Panc1 (cell line): ENCODE measurements at regions not wholly inside any gene's neighbourhood (a gene's known extent, or its start where the extent isn't known, plus 50 kb on each side); places are given as distances from the start of the nearest gene placed in this dataset.

Experiments used
- POLR2AphosphoS5 ChIP-seq: IDR thresholded peaks from 2 replicates; pipeline ENCODE4 v1.6.1; 2012; ENCODE audit warnings: mild to moderate bottlenecking, low read depth, low read length, moderate library complexity
- SIN3A ChIP-seq: IDR thresholded peaks from 2 replicates; pipeline ENCODE4 v1.6.1; 2012; ENCODE audit warnings: low read depth, mild to moderate bottlenecking, low read length, moderate library complexity, borderline replicate concordance; ENCODE audit not compliant: insufficient read depth
- TCF7L2 ChIP-seq: IDR thresholded peaks from 2 replicates; pipeline ENCODE4 v1.6.1; 2011; ENCODE audit warnings: mild to moderate bottlenecking, low read depth, low read length, inconsistent platforms
- TF ChIP-seq, protein P1 (sequence below): fragments of 450-650 bp; IDR thresholded peaks from 2 replicates; pipeline ENCODE4 v1.5.1; 2017; ENCODE audit warnings: mild to moderate bottlenecking
- TF ChIP-seq, protein P2 (sequence below), 2 experiments: IDR thresholded peaks; 2 replicates each; pipeline ENCODE4 v1.6.1; 2011 to 2012; ENCODE audit warnings: low read depth in 2 of 2, control low read depth in 1 of 2, low read length in 1 of 2, mild to moderate bottlenecking in 1 of 2, moderate library complexity in 1 of 2; ENCODE audit not compliant: insufficient read depth in 1 of 2

DNA sequence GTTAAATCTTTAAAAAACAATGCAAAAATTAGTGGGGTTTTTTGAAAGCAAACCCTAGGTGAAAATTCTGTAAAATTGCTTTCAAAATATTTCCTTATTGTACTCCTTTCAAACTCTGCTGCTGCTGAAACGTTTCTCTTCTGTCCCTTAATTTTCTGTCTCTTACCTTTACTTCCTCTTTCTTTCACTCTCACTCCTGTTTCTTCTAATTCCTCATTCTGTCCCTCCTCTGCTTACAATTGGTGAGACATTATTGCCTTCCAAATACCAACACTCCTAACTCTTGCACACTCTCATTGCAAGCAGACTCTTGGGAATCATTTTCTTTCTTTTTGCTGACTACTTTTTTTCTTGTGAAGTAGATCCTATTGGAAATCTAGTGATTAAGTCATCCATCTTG is 685.6 kb upstream of the SLITRK1 start:
- TF ChIP-seq, protein P1, sequence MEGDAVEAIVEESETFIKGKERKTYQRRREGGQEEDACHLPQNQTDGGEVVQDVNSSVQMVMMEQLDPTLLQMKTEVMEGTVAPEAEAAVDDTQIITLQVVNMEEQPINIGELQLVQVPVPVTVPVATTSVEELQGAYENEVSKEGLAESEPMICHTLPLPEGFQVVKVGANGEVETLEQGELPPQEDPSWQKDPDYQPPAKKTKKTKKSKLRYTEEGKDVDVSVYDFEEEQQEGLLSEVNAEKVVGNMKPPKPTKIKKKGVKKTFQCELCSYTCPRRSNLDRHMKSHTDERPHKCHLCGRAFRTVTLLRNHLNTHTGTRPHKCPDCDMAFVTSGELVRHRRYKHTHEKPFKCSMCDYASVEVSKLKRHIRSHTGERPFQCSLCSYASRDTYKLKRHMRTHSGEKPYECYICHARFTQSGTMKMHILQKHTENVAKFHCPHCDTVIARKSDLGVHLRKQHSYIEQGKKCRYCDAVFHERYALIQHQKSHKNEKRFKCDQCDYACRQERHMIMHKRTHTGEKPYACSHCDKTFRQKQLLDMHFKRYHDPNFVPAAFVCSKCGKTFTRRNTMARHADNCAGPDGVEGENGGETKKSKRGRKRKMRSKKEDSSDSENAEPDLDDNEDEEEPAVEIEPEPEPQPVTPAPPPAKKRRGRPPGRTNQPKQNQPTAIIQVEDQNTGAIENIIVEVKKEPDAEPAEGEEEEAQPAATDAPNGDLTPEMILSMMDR: no peak
- TF ChIP-seq, protein P2, sequence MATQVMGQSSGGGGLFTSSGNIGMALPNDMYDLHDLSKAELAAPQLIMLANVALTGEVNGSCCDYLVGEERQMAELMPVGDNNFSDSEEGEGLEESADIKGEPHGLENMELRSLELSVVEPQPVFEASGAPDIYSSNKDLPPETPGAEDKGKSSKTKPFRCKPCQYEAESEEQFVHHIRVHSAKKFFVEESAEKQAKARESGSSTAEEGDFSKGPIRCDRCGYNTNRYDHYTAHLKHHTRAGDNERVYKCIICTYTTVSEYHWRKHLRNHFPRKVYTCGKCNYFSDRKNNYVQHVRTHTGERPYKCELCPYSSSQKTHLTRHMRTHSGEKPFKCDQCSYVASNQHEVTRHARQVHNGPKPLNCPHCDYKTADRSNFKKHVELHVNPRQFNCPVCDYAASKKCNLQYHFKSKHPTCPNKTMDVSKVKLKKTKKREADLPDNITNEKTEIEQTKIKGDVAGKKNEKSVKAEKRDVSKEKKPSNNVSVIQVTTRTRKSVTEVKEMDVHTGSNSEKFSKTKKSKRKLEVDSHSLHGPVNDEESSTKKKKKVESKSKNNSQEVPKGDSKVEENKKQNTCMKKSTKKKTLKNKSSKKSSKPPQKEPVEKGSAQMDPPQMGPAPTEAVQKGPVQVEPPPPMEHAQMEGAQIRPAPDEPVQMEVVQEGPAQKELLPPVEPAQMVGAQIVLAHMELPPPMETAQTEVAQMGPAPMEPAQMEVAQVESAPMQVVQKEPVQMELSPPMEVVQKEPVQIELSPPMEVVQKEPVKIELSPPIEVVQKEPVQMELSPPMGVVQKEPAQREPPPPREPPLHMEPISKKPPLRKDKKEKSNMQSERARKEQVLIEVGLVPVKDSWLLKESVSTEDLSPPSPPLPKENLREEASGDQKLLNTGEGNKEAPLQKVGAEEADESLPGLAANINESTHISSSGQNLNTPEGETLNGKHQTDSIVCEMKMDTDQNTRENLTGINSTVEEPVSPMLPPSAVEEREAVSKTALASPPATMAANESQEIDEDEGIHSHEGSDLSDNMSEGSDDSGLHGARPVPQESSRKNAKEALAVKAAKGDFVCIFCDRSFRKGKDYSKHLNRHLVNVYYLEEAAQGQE (IDR thresholded peaks at IDR 0.05; ENCODE audit: insufficient read depth in 1 of 2, low read depth in 2 of 2, low read length in 1 of 2): no peak
- TF ChIP-seq TCF7L2 (no peak), POLR2AphosphoS5 (no peak), SIN3A (no peak)
